Right lobe of liver (tissue), 4 donors: ENCODE measurements at regions not wholly inside any gene's neighbourhood (a gene's known extent, or its start where the extent isn't known, plus 50 kb on each side); places are given as distances from the start of the nearest gene placed in this dataset.

Experiments
- CTCF ChIP-seq, 4 donors: fragments of 200-600 bp in 3 of 4; fragments of 450-650 bp in 1 of 4; IDR thresholded peaks; one replicate each; pipeline versions ENCODE4 v1.5.1 to v1.8.0; 2016 to 2022; ENCODE audit warnings: antibody characterized with exemption in 4 of 4, mild to moderate bottlenecking in 2 of 4
- POLR2A ChIP-seq: fragments of 450-650 bp; IDR thresholded peaks from one replicate; pipeline ENCODE4 v1.6.1; 2017; ENCODE audit warnings: antibody characterized with exemption, mild to moderate bottlenecking
- donor health status: DM: no; HTN: no; CAD: no.
- donor health status: DM: no; HTN: no; CAD: no.
- donor health status: DM: no; HTN: yes; CAD: no.

- TF ChIP-seq CTCF (IDR thresholded peaks at IDR 0.05): no peak
- TF ChIP-seq POLR2A: no peak
These were observed 286.1 kb upstream of the STS start for GRCh38 chrX:6861456-6861855.
